ENCODE measurements at regions not wholly inside any gene's neighbourhood (a gene's known extent, or its start where the extent isn't known, plus 50 kb on each side); places are given as distances from the start of the nearest gene placed in this dataset.

DNA sequence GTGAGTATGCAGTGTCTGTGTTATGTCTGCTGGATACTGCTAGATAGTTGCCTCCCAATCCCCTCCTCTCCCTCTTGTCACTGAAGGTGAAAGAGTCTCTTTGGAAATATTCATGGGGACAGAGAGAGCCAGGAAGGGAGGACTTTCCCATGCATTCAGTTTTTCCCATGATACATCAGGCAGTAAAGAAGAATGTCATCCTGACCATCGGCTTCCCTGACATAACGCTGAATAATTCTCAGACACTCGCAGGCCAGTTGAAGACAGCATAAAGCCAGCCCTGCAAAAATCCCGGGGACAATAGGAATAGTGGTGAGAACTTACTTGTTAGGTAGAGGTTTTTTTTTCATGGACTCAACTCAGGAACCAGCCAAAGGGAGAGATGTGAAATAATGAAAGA is 58.1 kb downstream of the KLF4 start:
- intact Hi-C loops (cut with DNase I) = no loop called here
- Histone ChIP-seq H3K27ac (no peak overlapping the region), H3K4me3 (no peak overlapping the region), H3K27me3 (ENCODE audit: insufficient read depth in 3 of 3, low read length in 2 of 3) (peaks cover 0 to 2% (median 0%) of the 10 kb centered on the region in 3 donors), H3K36me3 (ENCODE audit: insufficient read depth in 1 of 2, low read depth in 1 of 2) (no peaks in the 10 kb centered on the region), H3K4me1 (no peaks in the 10 kb centered on the region), H3K9me3 (no peaks in the 10 kb centered on the region)
- DNase-seq (no peak), ATAC-seq (no peak)
- TF ChIP-seq CTCF (IDR thresholded peaks at IDR 0.05) = no peak
- 82 to 84% (median 83%) methylated on average over 4 of the region's 4 CpGs for WGBS, 3 donors

GRCh38 chr9:107430071-107430470 is 59.5 kb downstream of the KLF4 start:
- Histone ChIP-seq H3K27me3 (ENCODE audit: insufficient read depth in 3 of 3, low read length in 2 of 3) (no peaks in the 10 kb centered on the region), H3K4me1 (peaks cover 1% of the 10 kb centered on the region), H3K9me3 (no peaks in the 10 kb centered on the region), H3K36me3 (ENCODE audit: insufficient read depth in 1 of 2, low read depth in 1 of 2) (no peaks in the 10 kb centered on the region), H3K4me3 (no peak overlapping the region), H3K27ac (no peak overlapping the region)
- ATAC-seq = no peak
- DNase-seq = no peak
- intact Hi-C loops (cut with DNase I) = no loop called here
- 88 to 97% (median 94%) methylated on average over 7 of the region's 7 CpGs for WGBS, 3 donors
- no peak for TF ChIP-seq CTCF (IDR thresholded peaks at IDR 0.05)

- no peaks in the 10 kb centered on the region for H3K36me3 ChIP-seq (ENCODE audit: insufficient read depth in 1 of 2, low read depth in 1 of 2)
- 90 to 91% (median 90%) methylated on average over 10 of the region's 10 CpGs for WGBS, 3 donors
- no peaks in the 10 kb centered on the region for H3K9me3 ChIP-seq
- TF ChIP-seq CTCF (IDR thresholded peaks at IDR 0.05) = no peak
- peaks cover 5% of the 10 kb centered on the region for H3K4me1 ChIP-seq
- H3K27me3 ChIP-seq (ENCODE audit: insufficient read depth in 3 of 3, low read length in 2 of 3) = no peaks in the 10 kb centered on the region
- ATAC-seq = no peak
- intact Hi-C loops (cut with DNase I) = no loop called here
- H3K27ac ChIP-seq = no peak overlapping the region
- no peak for DNase-seq
- H3K4me3 ChIP-seq = no peak overlapping the region
Measured at GRCh38 chr9:107426126-107426525, 63.4 kb downstream of the KLF4 start.

- H3K36me3 ChIP-seq (ENCODE audit: insufficient read depth in 1 of 2, low read depth in 1 of 2) = no peaks in the 10 kb centered on the region
- TF ChIP-seq CTCF (IDR thresholded peaks at IDR 0.05) = peak; percentile 88
- no peaks in the 10 kb centered on the region for H3K9me3 ChIP-seq
- 24 to 29% (median 27%) methylated on average over 47 of the region's 47 CpGs for WGBS, 3 donors
- DNase-seq (peak; percentile 87 to 91), ATAC-seq (peak; percentile 75 to 86 (median 84))
- intact Hi-C loops (cut with DNase I) = no loop called here
- H3K4me1 ChIP-seq = peaks cover 5% of the 10 kb centered on the region
- H3K27me3 ChIP-seq (ENCODE audit: insufficient read depth in 3 of 3, low read length in 2 of 3) = no peaks in the 10 kb centered on the region
- peak overlapping the region; percentile 9 for H3K27ac ChIP-seq
- peak overlapping the region; percentile 56 for H3K4me3 ChIP-seq
Measured at GRCh38 chr9:107425101-107426025, 64.2 kb downstream of the KLF4 start.

All from psoas muscle (tissue), 7 donors.